Stomach (tissue), 4 donors: ENCODE measurements at regions not wholly inside any gene's neighbourhood (a gene's known extent, or its start where the extent isn't known, plus 50 kb on each side); places are given as distances from the start of the nearest gene placed in this dataset.

Source experiments
- CTCF ChIP-seq, 7 experiments: fragments of 450-650 bp in 4 of 7; fragments of 200-600 bp in 3 of 7; sonication (generic) in 3 of 7; IDR thresholded peaks; one replicate each; pipeline ENCODE4 v1.5.1; 2016 to 2019; ENCODE audit warnings: antibody characterized with exemption in 7 of 7, control low read depth in 2 of 7, mild to moderate bottlenecking in 1 of 7
- EP300 ChIP-seq: sonication (generic); formaldehyde crosslinking; IDR thresholded peaks from one replicate; pipeline ENCODE4 v1.6.1; 2017; ENCODE audit warnings: antibody characterized with exemption
- POLR2A ChIP-seq, 4 donors: fragments of 450-650 bp; IDR thresholded peaks; one replicate each; pipeline ENCODE4 v1.6.1; 2016; ENCODE audit warnings: antibody characterized with exemption in 4 of 4, control low read depth in 2 of 4, mild to moderate bottlenecking in 1 of 4, moderate library complexity in 1 of 4
- POLR2AphosphoS5 ChIP-seq, 3 donors: sonication (generic); formaldehyde crosslinking; IDR thresholded peaks; one replicate each; pipeline ENCODE4 v1.6.1; 2016; ENCODE audit warnings: antibody characterized with exemption in 3 of 3

- TF ChIP-seq CTCF (IDR thresholded peaks at IDR 0.05) (no peak), POLR2A (IDR thresholded peaks at IDR 0.05) (no peak), POLR2AphosphoS5 (IDR thresholded peaks at IDR 0.05) (no peak), EP300 (no peak)
Observed at GRCh38 chr9:119083673-119084072, 285.6 kb downstream of the BRINP1 start.
